ENCODE measurements at regions not wholly inside any gene's neighbourhood (a gene's known extent, or its start where the extent isn't known, plus 50 kb on each side); places are given as distances from the start of the nearest gene placed in this dataset.
A peak's percentile ranks its signal among the peaks of the same experiment; 100 is the strongest.

DNA sequence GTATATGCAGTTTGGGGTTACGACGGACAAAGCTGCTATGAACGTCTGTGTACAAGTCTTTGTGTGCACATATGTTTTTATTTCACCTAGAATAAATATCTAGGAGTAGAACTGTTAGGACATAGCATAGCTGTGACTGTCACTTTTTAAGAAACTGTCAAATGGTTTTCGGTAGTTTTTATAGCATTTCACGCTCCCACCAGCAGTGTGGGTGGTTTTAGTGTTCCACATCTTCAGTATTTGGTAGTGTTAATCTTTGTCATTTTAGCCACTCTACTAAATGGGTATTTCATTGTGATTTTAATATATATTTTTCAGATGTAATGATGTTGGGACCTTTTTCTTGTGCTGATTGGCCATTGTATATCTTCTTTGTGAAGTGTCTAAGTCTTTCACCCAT, 109.1 kb upstream of the BCAT1 start:
- no peak for TF ChIP-seq POLR2A (IDR thresholded peaks at IDR 0.05; ENCODE audit: low read depth, low read length)
- FAIRE-seq (no peak), DNase-seq (ENCODE audit: insufficient read length, low spot score) (no peak)

DNA sequence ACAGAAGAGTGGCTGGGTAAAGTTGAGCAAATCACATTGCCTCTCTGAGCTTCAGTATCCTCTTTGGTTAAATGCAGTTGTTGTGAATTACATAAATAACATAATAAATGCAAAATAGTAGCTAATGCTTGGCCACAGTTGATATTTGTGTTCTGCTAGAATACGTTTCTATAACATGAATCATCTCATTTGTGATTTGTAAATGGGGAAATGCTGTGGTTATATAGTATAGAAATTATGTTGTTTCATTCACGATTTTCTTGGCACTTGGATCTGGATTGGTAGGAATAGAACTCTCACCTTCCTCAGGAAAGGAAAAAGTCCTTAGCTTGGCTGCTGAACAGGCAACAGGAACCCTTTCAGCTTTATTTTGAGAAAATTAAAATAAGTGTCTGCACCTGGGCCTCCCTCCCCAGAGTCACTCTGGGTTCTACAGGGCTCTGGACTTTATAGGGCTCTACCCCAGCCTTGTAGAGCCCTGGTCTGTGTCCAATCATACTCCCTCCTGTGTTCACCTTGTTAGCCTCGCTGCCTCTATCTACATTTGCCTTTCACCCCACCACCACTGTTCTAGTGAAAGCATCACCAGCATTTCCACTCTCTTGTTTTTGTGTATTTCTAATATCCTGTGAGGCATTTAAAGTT, 107.7 kb upstream of the BCAT1 start:
- DNase-seq (ENCODE audit: insufficient read length, low spot score) (no peak), FAIRE-seq (no peak)
- TF ChIP-seq POLR2A (IDR thresholded peaks at IDR 0.05; ENCODE audit: low read depth, low read length), result no peak

DNA sequence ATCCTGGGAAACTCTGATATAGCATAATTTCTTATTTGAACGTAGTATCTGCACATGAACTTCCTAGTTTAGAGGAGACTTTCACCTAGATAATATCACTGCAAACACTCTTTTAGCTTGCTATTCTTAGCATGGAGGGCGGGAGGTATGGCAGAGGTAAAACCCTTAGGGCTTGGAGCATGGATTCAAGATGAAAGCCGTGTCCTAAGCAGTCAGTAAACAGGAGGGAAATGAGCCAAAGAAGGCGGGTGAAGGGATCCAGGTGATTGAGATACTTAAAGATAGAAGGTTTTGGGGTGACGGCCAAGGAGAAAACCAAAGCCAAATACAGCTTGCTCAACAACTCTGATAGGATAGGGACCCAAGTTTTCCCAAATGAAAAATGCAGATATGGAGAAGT, 107.1 kb upstream of the BCAT1 start:
- TF ChIP-seq POLR2A (IDR thresholded peaks at IDR 0.05; ENCODE audit: low read depth, low read length), result no peak
- FAIRE-seq, result no peak

DNA sequence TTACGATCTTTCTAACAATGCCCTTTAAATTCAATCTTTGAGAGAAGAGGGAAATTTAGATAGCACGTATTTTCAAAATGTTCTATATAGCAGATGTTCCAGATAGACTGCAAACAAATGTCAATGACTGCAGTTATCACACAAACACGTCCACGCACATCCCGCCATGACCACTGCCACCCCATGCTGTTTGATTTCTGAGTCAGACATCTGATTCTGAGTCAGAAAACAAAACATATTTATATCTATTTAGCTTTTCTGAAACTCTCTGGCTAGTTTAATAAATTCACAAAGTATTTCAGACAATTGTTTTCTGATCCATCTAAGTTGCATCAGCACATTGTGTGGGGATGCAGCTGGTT, 105.9 kb upstream of the BCAT1 start:
- DNase-seq (ENCODE audit: insufficient read length, low spot score) (no peak), FAIRE-seq (peak; percentile 66)
- no peak for TF ChIP-seq POLR2A (IDR thresholded peaks at IDR 0.05; ENCODE audit: low read depth, low read length)

More for the DNA sequence above, 107.1 kb upstream of the BCAT1 start:
- DNase-seq (ENCODE audit: insufficient read length, low spot score), result no peak

DNA sequence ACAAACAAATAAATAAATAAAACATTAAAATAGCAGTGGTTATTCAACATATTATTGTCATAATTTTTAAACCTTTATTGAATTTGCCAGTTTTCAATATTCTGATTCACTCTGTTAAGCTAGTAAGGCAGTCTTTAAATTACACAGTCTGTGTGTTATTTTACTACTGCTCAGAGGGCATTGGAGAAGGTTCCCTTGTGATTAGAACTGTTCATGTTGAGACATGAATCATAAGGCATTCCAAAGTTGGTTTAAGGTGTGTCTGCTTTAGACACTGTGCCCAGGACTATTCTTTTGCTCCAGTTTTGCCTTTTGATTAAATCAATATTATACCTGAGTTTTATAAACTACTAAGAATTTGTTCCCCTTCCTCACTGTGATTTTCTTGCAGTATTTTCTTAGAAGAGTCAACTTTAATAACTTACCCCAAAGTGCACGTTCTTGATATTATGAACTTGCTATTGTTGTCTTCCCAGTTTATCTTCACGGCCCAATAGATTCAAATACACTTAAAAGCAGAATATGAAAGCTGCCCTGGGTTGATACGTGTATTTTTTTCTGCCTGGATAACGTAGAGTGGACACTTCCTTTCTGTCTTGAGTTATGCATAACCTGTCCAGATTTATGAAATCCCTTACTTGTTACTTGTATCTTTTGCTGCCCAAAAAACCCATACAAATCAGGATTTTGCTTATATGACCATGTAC, 105.3 kb upstream of the BCAT1 start:
- peak; percentile 52 for FAIRE-seq
- TF ChIP-seq POLR2A (IDR thresholded peaks at IDR 0.05; ENCODE audit: low read depth, low read length), result no peak
- DNase-seq (ENCODE audit: insufficient read length, low spot score), result no peak

DNA sequence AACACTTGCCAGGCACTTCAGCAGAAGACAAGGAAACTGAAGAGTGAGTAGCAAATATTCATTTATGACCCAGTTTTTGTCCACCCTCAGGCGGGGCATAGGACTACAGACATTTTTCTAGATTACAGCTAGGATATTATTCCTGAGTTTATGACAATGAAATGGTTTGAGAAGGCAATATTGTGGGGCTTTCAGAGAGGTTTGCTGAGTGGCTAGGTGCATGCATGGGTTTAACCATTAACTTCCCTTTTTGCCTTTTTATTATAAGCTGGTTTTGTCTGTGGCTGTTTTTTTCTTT, 104.0 kb upstream of the BCAT1 start:
- DNase-seq (ENCODE audit: insufficient read length, low spot score) (no peak), FAIRE-seq (no peak)
- TF ChIP-seq POLR2A (IDR thresholded peaks at IDR 0.05; ENCODE audit: low read depth, low read length), result no peak

DNA sequence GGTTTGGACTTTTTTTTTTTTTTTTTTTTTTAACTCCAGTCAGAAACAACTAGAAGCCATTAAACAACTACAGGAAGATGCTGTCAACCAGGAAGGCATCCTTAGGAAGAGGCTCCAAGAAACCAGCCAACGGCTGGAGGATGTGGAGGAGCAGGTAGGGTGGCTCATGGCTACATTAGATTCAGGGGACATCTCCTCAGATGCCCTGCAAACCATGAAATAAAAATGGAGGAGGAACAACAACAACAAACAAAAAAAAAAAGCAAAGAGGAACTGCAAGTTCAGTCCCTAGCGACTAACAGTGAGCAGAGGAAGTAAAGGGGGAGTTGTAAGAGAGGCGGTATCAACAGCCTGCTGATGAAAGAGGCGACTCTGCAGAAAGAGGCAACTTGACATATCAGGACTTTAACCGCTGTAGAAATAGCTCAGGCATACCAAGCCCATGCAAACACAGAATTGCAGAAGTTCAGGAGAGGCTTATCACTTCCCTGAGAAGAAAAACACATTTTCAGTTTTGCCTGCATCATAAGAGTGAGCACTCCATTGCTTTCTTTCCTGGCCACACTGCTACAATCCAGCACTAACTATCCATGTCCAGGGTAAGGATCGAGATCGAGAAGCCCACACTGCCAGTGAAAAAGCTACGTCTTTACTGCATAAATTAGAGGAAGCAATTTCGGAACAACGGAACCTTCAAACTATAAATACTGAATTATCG, 103.5 kb upstream of the BCAT1 start:
- TF ChIP-seq POLR2A (IDR thresholded peaks at IDR 0.05; ENCODE audit: low read depth, low read length), result no peak
- FAIRE-seq, result no peak
- no peak for DNase-seq (ENCODE audit: insufficient read length, low spot score)

DNA sequence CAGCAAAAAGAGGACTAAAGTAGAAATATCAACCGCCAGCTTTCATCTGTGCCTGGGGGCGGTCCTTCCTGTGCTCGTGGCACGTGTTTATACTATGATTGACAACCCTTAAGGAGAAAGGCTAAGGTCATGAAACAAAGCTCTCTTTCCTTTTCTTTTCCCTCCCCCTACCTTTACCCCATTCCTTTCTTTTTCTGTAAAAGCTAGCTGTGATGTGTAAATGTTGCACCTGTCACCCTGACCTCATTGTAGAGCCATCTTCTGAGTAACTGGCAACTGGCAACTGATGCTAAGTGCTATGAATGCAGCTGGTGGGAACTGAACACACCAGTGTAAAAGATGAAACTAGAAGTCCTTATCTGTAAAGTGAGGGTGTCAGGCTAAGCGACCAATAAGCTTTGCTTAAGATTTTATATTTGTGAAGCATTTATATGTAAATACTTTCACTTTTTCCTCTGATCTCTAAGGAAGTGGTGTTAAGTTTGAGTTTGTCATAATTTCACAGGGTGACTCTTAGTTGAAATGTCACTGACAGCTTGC, 102.8 kb upstream of the BCAT1 start:
- TF ChIP-seq POLR2A (IDR thresholded peaks at IDR 0.05; ENCODE audit: low read depth, low read length), result no peak
- DNase-seq (ENCODE audit: insufficient read length, low spot score) (no peak), FAIRE-seq (no peak)

DNA sequence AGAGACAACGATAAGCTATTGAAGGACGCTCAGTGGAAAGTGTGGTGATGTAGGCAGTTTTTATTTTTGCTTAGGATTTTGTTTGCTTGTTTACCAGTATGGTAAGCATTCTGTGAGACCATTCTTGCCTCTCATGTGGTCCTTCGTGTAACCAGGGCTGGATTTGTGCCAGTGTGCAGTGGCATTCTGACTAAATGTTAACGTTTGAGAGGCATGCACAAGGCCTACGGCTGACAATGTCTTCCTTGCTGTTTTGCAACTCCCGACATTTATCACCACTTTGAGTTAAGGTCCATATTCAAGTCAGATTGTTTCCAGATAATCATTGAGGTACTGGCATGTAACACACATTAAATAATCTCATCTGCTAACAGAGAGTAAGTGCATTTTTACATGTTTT, 102.3 kb upstream of the BCAT1 start:
- DNase-seq (ENCODE audit: insufficient read length, low spot score), result no peak
- no peak for FAIRE-seq
- no peak for TF ChIP-seq POLR2A (IDR thresholded peaks at IDR 0.05; ENCODE audit: low read depth, low read length)

DNA sequence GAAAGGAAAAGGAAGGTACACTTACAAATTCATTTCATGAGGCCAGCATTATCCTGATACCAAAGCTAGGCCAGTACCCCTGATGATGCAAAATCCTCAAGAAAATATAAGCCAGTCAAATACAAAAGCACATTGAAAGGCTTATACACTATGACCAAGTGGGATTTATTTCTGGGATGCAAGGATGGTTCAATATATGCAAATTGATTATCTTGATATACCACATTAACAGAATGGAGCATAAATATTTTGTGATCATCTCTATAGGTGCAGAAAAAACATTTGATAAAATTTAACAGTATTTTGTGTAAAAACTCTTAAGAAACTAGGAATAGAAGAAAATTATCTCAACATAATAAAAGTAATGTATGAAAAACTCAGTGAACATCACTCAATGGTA, 97.0 kb upstream of the BCAT1 start:
- DNase-seq (ENCODE audit: insufficient read length, low spot score), result no peak
- no peak for FAIRE-seq
- no peak for TF ChIP-seq POLR2A (IDR thresholded peaks at IDR 0.05; ENCODE audit: low read depth, low read length)

DNA sequence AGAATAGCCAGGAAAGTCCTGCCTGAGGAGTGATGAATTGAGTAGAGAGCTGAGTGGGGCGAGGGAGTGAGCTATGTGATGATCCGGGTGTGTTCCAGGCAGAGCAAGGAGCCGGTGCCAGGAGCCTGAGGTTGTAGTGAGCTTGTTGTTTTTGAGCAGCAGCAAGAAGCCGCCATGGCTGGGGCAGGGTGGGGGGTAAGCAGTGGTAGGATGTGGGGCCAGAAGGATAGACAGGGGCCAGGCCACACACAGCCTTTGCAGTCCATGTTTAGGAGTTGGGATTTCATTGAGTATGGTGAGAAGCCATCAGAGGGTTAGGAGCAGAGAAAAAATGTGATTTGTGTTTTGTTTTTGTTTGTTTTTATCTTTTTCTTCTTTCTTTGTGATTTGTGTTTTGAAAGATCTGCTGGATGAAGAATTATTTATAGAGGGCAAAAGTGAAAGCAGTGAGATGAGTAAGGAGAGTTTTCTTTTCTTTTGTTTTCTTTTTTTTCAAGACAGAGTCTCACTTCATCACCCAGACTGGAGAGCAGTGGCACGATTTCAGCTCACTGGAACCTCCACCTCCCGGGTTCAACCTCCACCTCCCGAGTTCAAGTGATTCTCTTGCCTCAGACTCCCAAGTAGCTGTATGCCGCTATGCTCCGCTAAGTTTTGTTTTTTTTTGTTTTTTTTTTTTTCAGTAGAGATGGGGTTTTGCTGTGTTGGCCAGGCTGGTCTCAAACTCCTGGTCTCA, 92.3 kb upstream of the BCAT1 start:
- TF ChIP-seq POLR2A (IDR thresholded peaks at IDR 0.05; ENCODE audit: low read depth, low read length), result no peak
- no peak for DNase-seq (ENCODE audit: insufficient read length, low spot score)
- no peak for FAIRE-seq

DNA sequence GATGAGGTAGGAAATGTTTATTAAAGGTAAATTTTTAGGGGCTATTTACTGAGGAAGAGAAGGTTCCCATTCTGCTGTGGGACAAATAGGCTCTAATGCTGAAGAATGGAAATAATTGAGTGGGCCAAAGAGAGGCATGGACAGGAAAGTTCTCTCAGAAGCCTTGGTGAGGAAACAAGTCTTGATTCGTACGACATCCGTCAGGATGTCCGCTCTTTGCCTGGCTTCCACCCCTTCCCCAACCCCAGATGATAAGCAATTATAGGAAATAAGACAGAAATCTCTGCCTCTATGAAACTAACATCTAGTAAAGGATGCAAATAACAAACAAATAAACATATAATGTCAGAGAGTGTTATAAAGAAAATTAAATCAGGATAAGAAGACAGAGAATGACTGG, 91.7 kb upstream of the BCAT1 start:
- FAIRE-seq, result no peak

DNA sequence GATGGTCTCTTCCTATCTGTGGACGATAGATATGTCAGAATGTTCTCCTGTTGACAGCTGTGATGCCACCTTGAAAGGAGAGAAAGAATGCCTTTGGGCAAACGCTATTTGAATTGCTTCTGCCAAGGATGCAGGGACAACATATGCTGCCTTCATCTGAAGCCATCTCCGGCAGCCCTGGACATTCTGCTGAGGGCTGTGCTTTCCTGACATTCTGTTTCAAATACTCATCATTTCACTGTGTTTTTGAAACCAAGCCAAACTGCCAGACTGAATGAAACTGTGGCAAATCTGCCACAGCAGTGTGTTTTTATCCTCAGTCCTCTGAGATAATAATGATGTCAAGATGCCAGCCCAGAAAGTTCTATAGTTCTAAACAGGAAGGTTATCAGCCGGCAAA, 85.8 kb upstream of the BCAT1 start:
- no peak for TF ChIP-seq POLR2A (IDR thresholded peaks at IDR 0.05; ENCODE audit: low read depth, low read length)
- no peak for DNase-seq (ENCODE audit: insufficient read length, low spot score)
- no peak for FAIRE-seq

More for the DNA sequence above, 91.7 kb upstream of the BCAT1 start:
- no peak for DNase-seq (ENCODE audit: insufficient read length, low spot score)
- no peak for TF ChIP-seq POLR2A (IDR thresholded peaks at IDR 0.05; ENCODE audit: low read depth, low read length)

DNA sequence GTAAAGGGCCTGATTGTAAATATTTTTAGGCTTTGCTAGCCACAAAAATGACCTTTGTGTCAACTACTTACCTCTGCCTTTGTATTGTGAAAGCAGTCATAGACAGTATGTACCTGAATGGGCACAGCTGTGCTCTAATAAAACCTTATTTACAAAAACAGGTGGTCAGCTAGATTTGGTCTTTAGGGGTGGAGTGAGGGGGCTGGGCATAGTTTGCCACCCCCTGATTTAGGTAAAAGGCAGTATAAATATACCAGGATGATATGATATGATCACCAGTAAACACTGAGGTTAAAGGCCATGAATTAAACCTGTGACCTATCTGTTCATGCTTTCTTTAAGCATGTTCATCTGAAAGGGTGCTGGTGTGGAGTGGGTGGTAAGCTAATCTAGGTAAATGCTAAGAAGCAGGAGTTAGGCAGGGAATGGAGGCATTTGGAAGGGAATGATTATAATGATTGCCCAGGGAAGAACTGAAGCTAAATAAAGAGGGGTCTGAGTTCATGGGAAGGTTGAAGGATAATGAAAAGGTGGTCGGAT, 77.1 kb upstream of the BCAT1 start:
- TF ChIP-seq POLR2A (IDR thresholded peaks at IDR 0.05; ENCODE audit: low read depth, low read length), result no peak
- FAIRE-seq (no peak), DNase-seq (ENCODE audit: insufficient read length, low spot score) (no peak)

Data from H54 (cell line).